CD4-positive, alpha-beta T cell (primary cell): ENCODE measurements at regions not wholly inside any gene's neighbourhood (a gene's known extent, or its start where the extent isn't known, plus 50 kb on each side); places are given as distances from the start of the nearest gene placed in this dataset.

Experiments
- ATAC-seq: fragments of 200-7000 bp; cut with Tn5 transposase; one replicate; pipeline ENCODE4 v1.10.0; 2022; ENCODE audit warnings: mild to moderate bottlenecking; ENCODE audit not compliant: poor library complexity
- CTCF ChIA-PET: fragments of 350-600 bp; sonication (Branson Sonifier 250); formaldehyde crosslinking; loops from one replicate; lab custom pipeline; 2021; ENCODE audit warnings: antibody characterized with exemption, inconsistent platforms; lab: Charles Lee
- POLR2A ChIA-PET: fragments of 350-600 bp; sonication (Branson Sonifier 250); formaldehyde crosslinking; loops from one replicate; lab custom pipeline; 2021; ENCODE audit warnings: antibody characterized with exemption, inconsistent platforms; lab: Charles Lee
- DNase-seq, 14 experiments: peaks; one replicate each; pipeline ENCODE4 v3.0.0-alpha.2; 2013 to 2020; ENCODE audit warnings: mixed read lengths in 2 of 14
- H3K27ac ChIP-seq, 2 donors: one replicate each; pipeline versions ENCODE4 v1.5.1 to v1.7.0; 2013; ENCODE audit warnings: low read length in 2 of 2, low read depth in 1 of 2, mild to moderate bottlenecking in 1 of 2
- H3K27me3 ChIP-seq, 2 experiments: 1 replicate in 1 of 2; 2 replicates in 1 of 2; pipeline versions ENCODE4 v1.6.1 to v1.7.0; 2013; ENCODE audit warnings: low read length in 2 of 2, control low read depth in 1 of 2, mild to moderate bottlenecking in 1 of 2, moderate library complexity in 1 of 2; ENCODE audit not compliant: insufficient read depth in 2 of 2, control insufficient read depth in 1 of 2
- H3K36me3 ChIP-seq: one replicate; pipeline ENCODE4 v1.6.1; 2013; ENCODE audit warnings: low read length, control low read depth; ENCODE audit not compliant: insufficient read depth
- H3K4me1 ChIP-seq: one replicate; pipeline ENCODE4 v1.6.1; 2013; ENCODE audit warnings: low read length, control low read depth; ENCODE audit not compliant: insufficient read depth
- H3K4me3 ChIP-seq: one replicate; pipeline ENCODE4 v1.5.1; 2013; ENCODE audit warnings: mild to moderate bottlenecking, low read length, moderate library complexity
- H3K9me3 ChIP-seq, 2 experiments: 1 replicate in 1 of 2; 2 replicates in 1 of 2; pipeline versions ENCODE4 v1.6.1 to v1.7.0; 2013; ENCODE audit warnings: low read length in 2 of 2, mild to moderate bottlenecking in 2 of 2, control low read depth in 1 of 2, moderate library complexity in 1 of 2; ENCODE audit not compliant: control insufficient read depth in 1 of 2, insufficient read depth in 1 of 2
- H3K27ac Mint-ChIP-seq: one replicate; pipeline ENCODE4 v1.8.0; 2020; ENCODE audit warnings: mixed read lengths
- H3K27me3 Mint-ChIP-seq: one replicate; pipeline ENCODE4 v1.8.0; 2021; ENCODE audit warnings: mixed read lengths
- H3K36me3 Mint-ChIP-seq: one replicate; pipeline ENCODE4 v1.8.0; 2021; ENCODE audit warnings: low read depth, mixed read lengths
- H3K4me1 Mint-ChIP-seq: one replicate; pipeline ENCODE4 v1.8.0; 2021; ENCODE audit warnings: low read depth, mixed read lengths
- H3K4me3 Mint-ChIP-seq: one replicate; pipeline ENCODE4 v1.8.0; 2020; ENCODE audit warnings: mild to moderate bottlenecking, mixed read lengths
- H3K9me3 Mint-ChIP-seq: one replicate; pipeline ENCODE4 v1.8.0; 2020; ENCODE audit warnings: mixed read lengths
- CTCF ChIP-seq: fragments of 200-600 bp; IDR thresholded peaks from one replicate; pipeline ENCODE4 v1.8.0; 2022; ENCODE audit warnings: antibody characterized with exemption, mild to moderate bottlenecking
- intact Hi-C, 2 experiments: fragments of 100-400 bp; cut with DNase I in 1 of 2; cut with micrococcal nuclease in 1 of 2; formaldehyde crosslinking; loops; one replicate each; pipeline versions ENCODE4 v1.15.1 to v1.9.0; 2023 to 2025; cut with DNase I, micrococcal nuclease

GRCh38 chr6:43886067-43886461 lies 116.1 kb downstream of the VEGFA start:
- ChIA-PET POLR2A (no interaction called here), CTCF (no interaction called here)
- no peak overlapping the region for H3K4me3 Mint-ChIP-seq

GRCh38 chr6:43885399-43886066 lies 115.5 kb downstream of the VEGFA start:
- H3K4me3 ChIP-seq = no peak overlapping the region
- no peaks in the 10 kb centered on the region for H3K36me3 ChIP-seq
- CTCF ChIA-PET = no interaction called here
- H3K4me1 Mint-ChIP-seq = no peaks in the 10 kb centered on the region
- POLR2A ChIA-PET = no interaction called here
- ATAC-seq (no peak), DNase-seq (no peak)
- peaks cover 1 to 6% of the 10 kb centered on the region in 2 experiments for H3K27me3 ChIP-seq
- H3K27ac ChIP-seq = no peak overlapping the region
- no peaks in the 10 kb centered on the region for H3K4me1 ChIP-seq
- H3K27ac Mint-ChIP-seq = no peak overlapping the region
- no peaks in the 10 kb centered on the region for H3K36me3 Mint-ChIP-seq
- intact Hi-C loops = no loop called here
- H3K9me3 Mint-ChIP-seq = no peaks in the 10 kb centered on the region
- no peak overlapping the region for H3K4me3 Mint-ChIP-seq
- no peaks in the 10 kb centered on the region for H3K9me3 ChIP-seq
- no peak for TF ChIP-seq CTCF
- H3K27me3 Mint-ChIP-seq = peaks cover 17% of the 10 kb centered on the region

More at GRCh38 chr6:43886067-43886461, 116.1 kb downstream of the VEGFA start:
- H3K36me3 Mint-ChIP-seq = no peaks in the 10 kb centered on the region
- H3K4me1 ChIP-seq = peaks cover 3% of the 10 kb centered on the region
- intact Hi-C loops = no loop called here
- H3K4me3 ChIP-seq = no peak overlapping the region
- H3K27ac Mint-ChIP-seq = no peak overlapping the region
- H3K9me3 Mint-ChIP-seq = no peaks in the 10 kb centered on the region
- no peak overlapping the region for H3K27ac ChIP-seq
- no peaks in the 10 kb centered on the region for H3K9me3 ChIP-seq
- H3K27me3 ChIP-seq = peaks cover 4 to 10% of the 10 kb centered on the region in 2 experiments
- no peak for TF ChIP-seq CTCF
- ATAC-seq = no peak
- peaks cover 4% of the 10 kb centered on the region for H3K4me1 Mint-ChIP-seq
- DNase-seq = no peak
- H3K27me3 Mint-ChIP-seq = peaks cover 22% of the 10 kb centered on the region
- H3K36me3 ChIP-seq = no peaks in the 10 kb centered on the region

- TF ChIP-seq CTCF = no peak
- Histone ChIP-seq H3K27me3 (peaks cover 0 to 2% of the 10 kb centered on the region in 2 experiments), H3K36me3 (no peaks in the 10 kb centered on the region), H3K9me3 (no peaks in the 10 kb centered on the region), H3K4me1 (no peaks in the 10 kb centered on the region), H3K4me3 (no peak overlapping the region), H3K27ac (no peak overlapping the region)
- H3K27me3 Mint-ChIP-seq = peaks cover 17% of the 10 kb centered on the region
- H3K9me3 Mint-ChIP-seq = no peaks in the 10 kb centered on the region
- no peak overlapping the region for H3K27ac Mint-ChIP-seq
- no peaks in the 10 kb centered on the region for H3K36me3 Mint-ChIP-seq
- DNase-seq (no peak), ATAC-seq (no peak)
- ChIA-PET CTCF (no interaction called here), POLR2A (no interaction called here)
- H3K4me3 Mint-ChIP-seq = no peak overlapping the region
- intact Hi-C loops = no loop called here
- no peaks in the 10 kb centered on the region for H3K4me1 Mint-ChIP-seq
Observed at GRCh38 chr6:43884652-43885022, 114.6 kb downstream of the VEGFA start.
